ENCODE measurements at regions not wholly inside any gene's neighbourhood (a gene's known extent, or its start where the extent isn't known, plus 50 kb on each side); places are given as distances from the start of the nearest gene placed in this dataset.

DNA sequence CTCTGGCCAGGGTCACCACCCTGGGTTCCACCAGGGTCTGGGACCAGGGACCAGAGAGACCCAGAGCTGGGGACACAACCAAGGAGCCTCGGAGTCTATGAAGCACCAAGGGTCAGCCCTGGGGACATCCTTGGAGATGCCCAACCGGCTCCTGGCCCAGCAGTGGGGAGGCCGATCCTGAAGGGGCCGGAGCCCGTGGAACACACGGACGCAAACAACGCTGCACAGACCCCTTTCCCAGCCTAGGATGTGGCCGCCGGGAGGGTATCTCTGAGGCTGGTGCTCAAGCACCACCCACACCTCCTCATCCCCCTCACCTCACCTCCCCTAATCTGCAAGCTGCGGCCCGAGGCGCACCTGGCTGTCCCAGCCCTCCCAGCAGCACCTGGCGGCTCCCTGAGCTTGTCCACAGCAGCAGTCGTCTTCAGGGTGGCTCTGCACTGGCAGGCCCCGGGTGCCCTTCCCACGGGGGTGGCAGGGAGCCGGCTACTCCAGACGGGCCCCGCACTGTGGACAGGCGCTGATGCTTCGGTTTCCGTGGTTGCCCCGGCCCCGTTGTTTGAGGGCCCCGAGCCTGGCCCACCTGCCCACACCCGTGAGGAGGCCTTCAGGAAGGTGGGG lies 146.8 kb upstream of the C14orf180 start:
- TF ChIP-seq SNAPC5 (CRISPR knock-in tag; IDR thresholded peaks at IDR 0.05) = no peak
- TF ChIP-seq BDP1 (IDR thresholded peaks at IDR 0.05; ENCODE audit: insufficient read depth, insufficient read length) = no peak
- no peak for TF ChIP-seq HCFC1 (IDR thresholded peaks at IDR 0.05; ENCODE audit: low read depth, low read length)
- no peak for TF ChIP-seq CEBPB (tag; IDR thresholded peaks at IDR 0.05)
- TF ChIP-seq, protein P1, sequence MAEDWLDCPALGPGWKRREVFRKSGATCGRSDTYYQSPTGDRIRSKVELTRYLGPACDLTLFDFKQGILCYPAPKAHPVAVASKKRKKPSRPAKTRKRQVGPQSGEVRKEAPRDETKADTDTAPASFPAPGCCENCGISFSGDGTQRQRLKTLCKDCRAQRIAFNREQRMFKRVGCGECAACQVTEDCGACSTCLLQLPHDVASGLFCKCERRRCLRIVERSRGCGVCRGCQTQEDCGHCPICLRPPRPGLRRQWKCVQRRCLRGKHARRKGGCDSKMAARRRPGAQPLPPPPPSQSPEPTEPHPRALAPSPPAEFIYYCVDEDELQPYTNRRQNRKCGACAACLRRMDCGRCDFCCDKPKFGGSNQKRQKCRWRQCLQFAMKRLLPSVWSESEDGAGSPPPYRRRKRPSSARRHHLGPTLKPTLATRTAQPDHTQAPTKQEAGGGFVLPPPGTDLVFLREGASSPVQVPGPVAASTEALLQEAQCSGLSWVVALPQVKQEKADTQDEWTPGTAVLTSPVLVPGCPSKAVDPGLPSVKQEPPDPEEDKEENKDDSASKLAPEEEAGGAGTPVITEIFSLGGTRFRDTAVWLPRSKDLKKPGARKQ (CRISPR knock-in tag; IDR thresholded peaks at IDR 0.05) = no peak
- TF ChIP-seq PCBP1 (IDR thresholded peaks at IDR 0.05; ENCODE audit: low read depth, low read length, poor library complexity, severe bottlenecking) = no peak
- TF ChIP-seq ETS2 (tag; IDR thresholded peaks at IDR 0.05; ENCODE audit: borderline replicate concordance, poor library complexity, severe bottlenecking) = no peak
- H3K9ac ChIP-seq (ENCODE audit: insufficient read depth in 1 of 2, low read depth in 2 of 2, low read length in 2 of 2) = no peak overlapping the region
- POLR2A ChIA-PET = interaction anchor here (0.6 to 1.0 kb wide), 2 partner anchors 13 to 151 kb away, joined by 3 read pairs; no protein-coding TSS in a partner anchor
- H4K20me1 ChIP-seq (replicated peaks; ENCODE audit: control insufficient read depth, insufficient read depth, low read length) = no peaks in the 10 kb centered on the region
- FAIRE-seq (no peak), DNase-seq (ENCODE audit: extremely low read depth in 1 of 4, low spot score in 3 of 4) (no peak), ATAC-seq (no peak)
- no peaks in the 10 kb centered on the region for H3K27me3 ChIP-seq (ENCODE audit: control insufficient read depth in 2 of 2, insufficient read depth in 2 of 2, low read length in 2 of 2)
- no peak overlapping the region for H3K27ac ChIP-seq (ENCODE audit: extremely low read depth, low read depth, low read length)
- H2AFZ ChIP-seq (ENCODE audit: low read depth, low read length) = no peak overlapping the region
- no peaks in the 10 kb centered on the region for H3K9me1 ChIP-seq (ENCODE audit: control insufficient read depth, insufficient read depth, low read length)
- no TSS peak for BruUV-seq (replicated peaks)
- no peaks in the 10 kb centered on the region for H3K9me3 ChIP-seq (replicated peaks; ENCODE audit: control insufficient read depth, insufficient read depth, low read depth, low read length)
- CTCF ChIA-PET (ENCODE audit: low intra/inter-chr PET ratio) = no interaction called here
- no peak overlapping the region for H3K4me2 ChIP-seq (ENCODE audit: insufficient read depth, low read length)
- H3K79me2 ChIP-seq (ENCODE audit: control insufficient read depth, insufficient read depth, low read length) = no peaks in the 10 kb centered on the region
- 2% methylated on average over 16 of the region's 27 CpGs for WGBS (ENCODE audit: insufficient coverage, low coverage, missing lambda C conversion rate)
- peaks cover 0 to 5% of the 10 kb centered on the region in 2 experiments; a peak in 1 of 5 replicates for H3K4me1 ChIP-seq (replicated peaks in 1 of 2; ENCODE audit: control insufficient read depth in 2 of 2, insufficient read depth in 2 of 2, low read length in 2 of 2)
- H3K36me3 ChIP-seq (ENCODE audit: control insufficient read depth, insufficient read depth, low read length) = no peaks in the 10 kb centered on the region
- intact Hi-C loops (cut with micrococcal nuclease) (no loop called here), in situ Hi-C loops (cut with MboI) (no loop called here)
- no peak overlapping the region for H3K4me3 ChIP-seq

Measured in K562 (cell line).